VCaP (cell line): ENCODE measurements at regions not wholly inside any gene's neighbourhood (a gene's known extent, or its start where the extent isn't known, plus 50 kb on each side); places are given as distances from the start of the nearest gene placed in this dataset.
A peak's percentile ranks its signal among the peaks of the same experiment; 100 is the strongest.

Experiments
- H3K27ac ChIP-seq: fragments of 450-650 bp; 2 replicates; pipeline ENCODE4 v1.5.1; 2017
- TF ChIP-seq, protein P1 (sequence below): fragments of 450-650 bp; conservative IDR thresholded peaks from 2 replicates; pipeline ENCODE4 v1.5.1; 2017; ENCODE audit warnings: mild to moderate bottlenecking, moderate library complexity

DNA sequence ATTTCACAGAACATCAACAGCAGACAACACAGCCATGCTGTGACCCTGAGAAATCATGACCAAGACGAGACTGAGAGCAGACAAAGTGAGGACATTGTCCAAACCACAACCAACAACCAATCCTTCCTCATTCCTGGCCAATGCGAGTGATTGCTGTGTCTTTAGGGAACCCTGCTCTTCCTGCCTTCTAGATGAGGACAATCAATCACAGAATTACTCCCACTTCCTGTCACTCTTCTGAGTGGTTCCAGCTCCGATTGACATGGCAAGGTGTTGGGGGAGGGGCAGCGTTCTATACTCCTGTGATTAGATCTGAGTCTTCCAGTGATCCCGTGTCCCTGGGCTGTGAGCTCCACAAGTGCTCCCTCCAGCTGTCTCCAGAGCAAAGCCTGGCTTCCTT is 227.8 kb downstream of the STIM2 start:
- peak overlapping the region; percentile 16; the same call in 1 of the 2 replicates for H3K27ac ChIP-seq
- TF ChIP-seq, protein P1, sequence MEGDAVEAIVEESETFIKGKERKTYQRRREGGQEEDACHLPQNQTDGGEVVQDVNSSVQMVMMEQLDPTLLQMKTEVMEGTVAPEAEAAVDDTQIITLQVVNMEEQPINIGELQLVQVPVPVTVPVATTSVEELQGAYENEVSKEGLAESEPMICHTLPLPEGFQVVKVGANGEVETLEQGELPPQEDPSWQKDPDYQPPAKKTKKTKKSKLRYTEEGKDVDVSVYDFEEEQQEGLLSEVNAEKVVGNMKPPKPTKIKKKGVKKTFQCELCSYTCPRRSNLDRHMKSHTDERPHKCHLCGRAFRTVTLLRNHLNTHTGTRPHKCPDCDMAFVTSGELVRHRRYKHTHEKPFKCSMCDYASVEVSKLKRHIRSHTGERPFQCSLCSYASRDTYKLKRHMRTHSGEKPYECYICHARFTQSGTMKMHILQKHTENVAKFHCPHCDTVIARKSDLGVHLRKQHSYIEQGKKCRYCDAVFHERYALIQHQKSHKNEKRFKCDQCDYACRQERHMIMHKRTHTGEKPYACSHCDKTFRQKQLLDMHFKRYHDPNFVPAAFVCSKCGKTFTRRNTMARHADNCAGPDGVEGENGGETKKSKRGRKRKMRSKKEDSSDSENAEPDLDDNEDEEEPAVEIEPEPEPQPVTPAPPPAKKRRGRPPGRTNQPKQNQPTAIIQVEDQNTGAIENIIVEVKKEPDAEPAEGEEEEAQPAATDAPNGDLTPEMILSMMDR = no peak

DNA sequence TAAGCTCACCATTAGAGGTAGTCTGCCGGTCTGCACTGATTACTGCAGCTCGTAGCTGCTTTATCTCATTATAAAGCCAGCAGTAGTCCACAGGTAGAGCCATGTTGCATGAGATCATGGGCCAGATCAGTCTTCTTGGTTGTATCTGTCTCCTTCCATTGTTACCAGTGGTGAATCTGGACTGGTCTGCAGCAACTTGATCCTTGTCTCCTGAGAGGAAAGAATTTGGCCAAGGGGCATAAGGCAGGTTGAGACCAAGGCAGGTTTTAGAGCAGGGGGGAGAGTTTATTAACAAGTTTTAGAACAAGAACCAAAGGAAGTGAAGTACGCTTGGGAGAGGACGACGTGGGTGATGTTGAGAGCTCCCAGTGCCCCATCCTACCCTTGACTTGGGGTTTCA is 228.5 kb downstream of the STIM2 start:
- TF ChIP-seq, protein P1 = no peak

DNA sequence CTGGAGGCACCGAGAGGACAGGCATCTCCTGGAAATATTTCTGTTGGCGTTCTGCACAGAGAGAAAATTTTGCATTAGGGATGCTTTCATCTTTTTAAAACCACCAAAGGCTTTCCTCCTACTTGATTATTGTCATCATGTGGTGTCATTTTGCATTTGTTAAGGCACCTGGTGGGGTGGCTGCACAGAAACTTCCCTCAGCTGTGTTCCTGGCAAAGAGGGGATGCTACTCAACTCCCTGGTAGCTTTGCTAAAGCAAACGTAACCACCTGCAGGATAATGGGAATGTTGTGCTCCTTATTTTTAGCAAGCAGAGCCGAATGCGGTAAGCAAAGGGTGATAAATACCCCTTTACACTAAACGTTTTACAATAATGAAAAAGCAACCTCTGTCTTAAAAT is 229.8 kb downstream of the STIM2 start:
- H3K27ac ChIP-seq = no peak overlapping the region
- TF ChIP-seq, protein P1 = no peak

More for the DNA sequence above, 228.5 kb downstream of the STIM2 start:
- H3K27ac ChIP-seq = no peak overlapping the region; the same call in 1 of the 2 replicates

DNA sequence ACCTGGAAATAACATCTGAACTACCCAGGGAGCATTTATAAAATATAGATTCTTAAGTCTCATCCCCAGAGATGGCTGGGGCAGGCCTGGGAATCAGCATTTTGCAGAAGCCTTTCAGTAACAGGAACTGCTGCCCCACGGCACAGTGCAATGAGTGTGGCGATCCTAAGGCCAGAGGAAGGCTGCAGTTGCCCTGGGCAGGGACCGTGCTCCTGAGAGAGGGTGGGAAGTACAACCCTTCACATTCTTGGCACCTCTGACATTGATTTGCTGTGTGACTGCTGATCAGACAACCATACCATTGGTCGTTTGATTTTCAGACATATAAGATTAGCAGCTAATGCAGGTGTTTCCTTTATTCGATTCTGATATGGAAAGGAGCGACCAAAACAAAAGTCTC is 233.6 kb downstream of the STIM2 start:
- TF ChIP-seq, protein P1 = no peak

DNA sequence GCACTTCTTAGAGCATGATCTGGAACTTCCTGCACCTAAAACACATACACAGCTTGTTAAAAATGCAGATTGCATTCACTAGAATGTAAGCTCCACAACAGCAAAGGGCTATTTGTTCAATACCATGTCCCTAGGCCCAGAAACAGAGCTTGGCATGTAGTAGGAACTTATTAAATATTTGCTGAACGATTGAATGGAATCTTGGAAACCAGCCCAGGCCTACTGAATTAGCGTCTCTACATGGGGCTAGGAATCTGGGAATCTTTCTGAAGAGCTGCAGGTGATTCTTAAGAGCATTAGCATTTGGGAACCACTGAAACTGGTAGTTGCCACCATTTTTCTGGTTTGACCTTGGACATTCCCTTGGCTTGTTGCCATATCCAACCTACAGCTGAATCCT is 234.1 kb downstream of the STIM2 start:
- TF ChIP-seq, protein P1 = no peak
- peak overlapping the region; percentile 67 for H3K27ac ChIP-seq

More for the DNA sequence above, 233.6 kb downstream of the STIM2 start:
- H3K27ac ChIP-seq = peak overlapping the region; percentile 67

DNA sequence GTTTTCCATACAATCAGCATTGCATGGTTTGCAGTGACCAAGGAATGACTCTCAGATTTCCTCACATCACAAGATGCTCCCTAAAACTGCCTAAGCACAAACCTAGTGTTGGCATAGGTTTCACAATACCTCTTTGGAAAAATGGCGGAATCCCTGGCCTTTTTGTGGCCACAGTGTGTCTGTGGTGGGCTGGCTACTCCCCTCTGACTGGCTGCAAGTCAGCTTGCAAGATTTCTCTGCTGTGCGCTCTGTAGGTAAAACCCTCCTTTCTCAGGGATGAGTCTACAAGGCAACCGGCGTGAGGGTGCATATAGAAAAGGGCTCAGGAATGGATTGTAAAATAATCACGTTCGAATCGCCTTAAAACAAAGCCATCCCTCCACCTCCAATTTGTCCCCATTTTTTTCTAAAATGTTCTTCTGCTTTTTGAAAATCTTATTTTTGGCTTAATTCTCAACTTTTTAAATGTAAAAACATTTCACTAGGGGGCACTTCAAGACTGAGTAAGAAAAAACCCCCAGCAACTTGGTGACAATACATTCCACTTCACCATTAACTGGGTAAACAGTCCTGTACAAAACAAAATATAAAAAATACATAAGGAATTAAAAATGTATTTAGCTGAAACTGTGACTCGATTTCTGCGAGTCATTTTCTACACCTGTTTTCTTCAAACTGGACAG is 235.6 kb downstream of the STIM2 start:
- TF ChIP-seq, protein P1 = 0 out of 2 replicates have a peak, but pooled peaks have one; percentile 9
- H3K27ac ChIP-seq = no peak overlapping the region; the same call in 1 of the 2 replicates

DNA sequence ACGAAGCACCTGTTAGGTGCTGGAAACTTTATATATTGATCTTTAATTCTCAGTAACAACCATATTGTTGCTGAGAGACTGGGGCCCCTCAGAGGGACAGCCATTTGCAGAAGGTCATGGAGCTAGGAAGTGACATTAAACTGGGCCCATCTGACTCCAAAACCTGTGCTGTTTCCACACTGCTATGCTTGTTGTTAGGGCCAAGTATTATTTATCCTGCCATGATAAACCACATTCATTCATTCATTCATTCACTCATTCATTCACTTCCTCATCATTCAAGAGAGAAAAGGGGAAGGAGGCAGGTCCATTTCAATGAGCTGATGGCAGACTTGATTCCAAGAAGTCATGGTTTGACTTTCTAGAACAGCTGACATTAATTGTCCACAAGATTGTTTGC is 237.4 kb downstream of the STIM2 start:
- H3K27ac ChIP-seq = no peak overlapping the region
- TF ChIP-seq, protein P1 = no peak
